Iris pigment epithelial cell (primary cell): ENCODE measurements at regions not wholly inside any gene's neighbourhood (a gene's known extent, or its start where the extent isn't known, plus 50 kb on each side); places are given as distances from the start of the nearest gene placed in this dataset.
"Not testable (repeated sequence)": the region's sequence is repeated elsewhere in the genome, so short reads cannot be mapped to it uniquely, and the experiment has no call there.

Source experiments
- DNase-seq: peaks from one replicate; pipeline ENCODE4 v3.0.0-alpha.2; 2011; ENCODE audit warnings: low read depth

DNA sequence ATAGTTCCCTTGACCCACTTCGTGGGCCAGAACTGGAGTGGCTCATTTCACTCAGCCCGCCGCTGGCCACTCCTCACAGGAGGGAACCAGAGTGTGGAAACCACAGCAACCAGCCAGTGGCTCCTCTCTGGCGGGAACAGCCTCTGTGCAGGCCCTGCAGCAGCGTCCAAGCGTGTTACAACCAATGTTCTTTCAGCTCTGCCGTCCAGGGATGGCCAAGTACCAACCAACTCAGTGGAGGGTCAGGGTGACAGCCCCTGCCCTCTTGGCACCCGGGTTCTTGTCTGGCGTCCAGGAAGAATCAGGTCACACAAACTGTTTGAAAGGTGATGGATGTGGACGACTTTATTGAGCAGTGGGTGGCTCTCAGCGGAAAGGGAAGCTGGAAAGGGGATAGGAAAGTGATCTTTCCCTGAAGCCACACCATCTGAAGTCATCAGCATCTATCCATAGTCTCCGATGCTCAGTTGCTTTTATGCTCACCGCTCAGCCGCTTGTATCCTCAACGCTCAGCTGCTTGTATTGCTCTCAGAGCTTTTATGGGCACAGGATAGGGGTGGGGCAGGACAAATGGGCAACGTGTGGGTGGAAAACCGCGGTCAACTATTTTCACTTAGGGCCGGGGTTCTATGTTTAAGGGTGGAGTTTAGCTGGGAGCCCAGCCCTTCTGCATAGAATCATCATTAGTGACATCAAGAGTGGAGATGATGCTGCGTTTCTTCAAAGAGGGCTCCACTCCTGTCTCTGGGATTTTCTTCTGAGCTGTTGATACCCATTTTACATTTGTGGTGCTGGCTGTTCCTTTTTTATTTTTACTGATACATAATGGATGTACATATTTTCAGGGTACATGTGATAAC, 250.2 kb downstream of the RRAGC start:
- DNase-seq: no peak

DNA sequence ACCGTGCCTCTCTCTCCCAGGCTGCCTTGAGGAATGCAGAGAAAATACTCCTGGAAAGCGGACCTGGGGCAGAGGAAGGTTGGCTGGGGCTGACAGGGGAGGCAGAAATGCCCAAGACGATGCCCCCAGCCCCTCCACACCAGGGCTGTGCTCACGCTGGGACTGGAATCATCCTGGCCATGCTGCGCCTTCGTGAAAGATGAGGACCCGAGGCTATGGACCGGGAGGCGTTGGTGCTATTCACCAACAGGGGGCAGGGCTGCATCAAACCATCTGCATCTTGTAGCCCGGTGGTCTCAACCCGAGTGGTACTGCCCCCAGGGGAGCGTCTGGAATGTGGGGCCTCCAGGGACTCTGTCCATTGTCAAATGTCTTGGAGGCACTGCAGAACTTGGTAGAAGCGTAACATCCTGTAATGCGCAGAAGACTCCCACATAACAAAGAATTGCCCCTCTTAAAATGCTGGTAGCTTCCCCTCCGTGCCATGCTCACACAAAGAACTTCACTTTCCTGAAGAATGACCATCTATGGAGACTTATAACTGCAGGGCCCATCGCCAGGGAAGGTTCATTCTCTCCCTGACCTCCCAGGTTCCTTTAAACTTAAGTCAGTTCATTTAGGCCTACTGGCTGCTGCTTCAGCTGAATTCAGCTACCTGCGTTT, 251.2 kb downstream of the RRAGC start:
- peak; percentile 9 for DNase-seq

DNA sequence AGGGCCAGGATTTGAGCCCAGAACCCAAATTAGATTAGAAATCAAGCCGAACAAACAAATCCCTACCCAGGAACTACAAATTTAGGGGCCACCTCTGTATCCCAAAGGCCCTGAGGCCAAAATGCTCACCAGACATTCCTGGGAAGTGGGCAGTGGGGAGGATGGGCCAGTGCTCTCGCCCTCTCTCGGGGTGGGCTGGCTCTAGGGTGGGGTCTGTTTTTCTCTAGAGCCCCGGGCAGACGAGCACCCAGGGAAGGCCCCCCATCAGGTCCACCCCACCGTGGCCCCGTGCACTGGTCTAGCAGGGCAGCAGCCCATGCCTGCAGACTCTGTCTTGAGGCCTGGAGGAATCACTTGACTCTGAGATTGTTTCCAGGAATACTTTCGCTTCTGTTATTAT, 252.0 kb downstream of the RRAGC start:
- no peak for DNase-seq

DNA sequence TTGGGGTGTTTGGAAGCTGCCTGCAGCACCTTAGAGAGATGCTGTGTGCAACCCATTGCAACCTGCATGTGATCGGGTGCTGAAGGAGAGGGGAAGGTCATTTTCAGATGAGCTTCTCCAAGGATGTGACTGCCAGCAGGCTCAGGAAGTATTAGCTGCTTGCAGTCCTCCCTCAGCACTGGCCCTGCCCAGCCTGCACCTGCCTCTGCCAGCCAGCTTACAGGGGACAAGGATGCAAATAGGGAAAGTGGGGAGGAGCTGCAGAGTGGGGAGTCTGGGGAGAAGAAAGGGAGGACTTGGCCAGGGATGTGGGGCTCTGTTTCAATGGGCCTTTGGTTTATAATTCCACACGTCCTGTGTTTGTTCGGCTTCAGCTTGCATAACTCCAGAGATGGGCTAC, 254.5 kb downstream of the RRAGC start:
- no peak for DNase-seq

DNA sequence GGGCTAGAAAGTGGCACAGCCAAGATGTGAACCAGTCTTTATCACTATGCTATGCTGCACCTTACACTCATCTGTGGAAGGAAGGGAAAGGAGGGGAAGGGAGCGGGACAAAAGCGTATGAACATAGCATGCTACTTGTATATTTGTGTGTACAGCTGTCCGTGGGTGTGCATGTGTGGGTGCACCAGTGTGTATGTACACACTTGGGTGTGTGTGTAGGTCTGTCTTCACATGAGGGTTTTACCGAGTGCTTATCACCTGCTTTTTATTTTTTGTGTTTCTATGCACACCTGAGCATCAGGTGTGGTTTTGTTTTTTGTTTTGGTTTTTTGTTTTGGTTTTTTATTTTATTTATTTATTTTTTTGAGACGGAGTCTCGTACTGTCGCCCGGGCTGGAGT, 255.7 kb downstream of the RRAGC start:
- no peak for DNase-seq

DNA sequence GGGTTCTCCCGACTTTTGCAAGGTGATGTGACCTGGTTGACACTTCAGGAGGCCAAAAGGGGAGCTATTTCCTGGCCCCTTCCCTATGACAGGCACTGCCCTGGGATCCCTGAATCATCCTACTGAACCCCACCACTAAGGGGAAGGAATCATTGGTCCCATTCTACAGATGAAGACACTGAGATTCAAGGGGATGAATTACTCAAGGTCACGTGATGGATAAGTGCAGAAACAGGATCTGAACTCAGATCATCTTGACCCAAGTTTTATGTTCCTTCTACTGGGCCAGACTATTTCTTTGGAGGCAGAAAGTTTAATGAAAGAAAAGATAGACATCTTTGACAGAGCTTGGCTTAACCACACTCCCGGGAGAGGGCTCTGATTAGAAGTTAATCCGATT, 258.7 kb downstream of the RRAGC start:
- no peak for DNase-seq

DNA sequence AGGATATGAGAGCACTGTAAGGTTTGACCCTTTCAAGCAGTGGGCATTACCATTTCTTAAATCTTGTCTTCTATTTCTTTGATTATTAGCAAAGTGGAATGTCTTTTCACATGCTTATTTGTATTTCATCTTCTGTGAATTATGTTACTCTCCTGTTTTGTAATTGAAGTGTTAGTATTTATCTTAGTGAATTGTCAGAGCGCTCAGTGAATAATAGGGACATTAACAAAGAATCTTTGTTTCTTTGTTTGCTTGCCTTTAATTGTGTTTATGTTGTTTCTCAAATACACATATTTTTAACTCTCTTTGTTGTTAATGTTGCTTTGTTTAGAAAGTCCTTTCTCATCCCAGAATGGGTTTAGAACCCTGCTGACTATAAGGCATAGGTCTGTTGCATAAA, 259.3 kb downstream of the RRAGC start:
- DNase-seq: no peak

DNA sequence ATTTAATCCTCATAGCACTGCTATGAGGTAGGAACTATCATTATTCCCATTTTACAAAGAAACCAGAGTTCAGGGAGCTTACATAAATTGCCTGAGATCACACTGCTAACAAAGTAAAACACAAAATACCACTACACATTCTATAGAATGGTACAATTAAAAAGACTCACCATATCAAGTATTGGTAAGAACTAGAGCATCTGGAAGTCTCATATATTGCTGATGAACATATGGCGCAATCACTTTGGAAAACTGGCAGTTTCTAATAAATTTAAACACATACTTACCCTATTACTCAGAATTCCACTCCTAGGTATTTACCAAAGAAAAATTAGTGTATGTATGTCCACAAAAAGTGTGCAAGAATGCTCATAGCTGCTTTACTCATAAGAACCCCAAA, 261.5 kb downstream of the RRAGC start:
- DNase-seq: peak; percentile 6

DNA sequence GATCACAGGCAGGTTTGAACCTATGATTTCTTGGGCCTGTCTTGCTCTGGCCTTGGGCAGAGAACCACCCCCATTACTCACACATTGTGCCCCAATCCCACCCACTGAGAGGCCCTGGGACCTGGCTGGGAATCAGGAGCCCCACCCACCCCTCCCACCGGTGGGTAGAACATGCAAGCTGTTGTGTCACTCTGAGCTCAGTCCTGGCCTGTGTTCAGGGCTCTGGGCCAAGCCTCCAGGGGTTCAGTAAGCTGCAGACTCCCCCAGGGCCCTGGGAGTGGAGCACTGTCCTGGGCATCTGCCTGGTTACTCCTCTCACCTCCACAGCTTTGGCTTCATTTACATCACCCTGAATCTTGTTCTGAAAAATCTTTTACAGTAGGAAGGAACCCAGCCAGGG, 270.5 kb downstream of the RRAGC start:
- DNase-seq: peak; percentile 6

DNA sequence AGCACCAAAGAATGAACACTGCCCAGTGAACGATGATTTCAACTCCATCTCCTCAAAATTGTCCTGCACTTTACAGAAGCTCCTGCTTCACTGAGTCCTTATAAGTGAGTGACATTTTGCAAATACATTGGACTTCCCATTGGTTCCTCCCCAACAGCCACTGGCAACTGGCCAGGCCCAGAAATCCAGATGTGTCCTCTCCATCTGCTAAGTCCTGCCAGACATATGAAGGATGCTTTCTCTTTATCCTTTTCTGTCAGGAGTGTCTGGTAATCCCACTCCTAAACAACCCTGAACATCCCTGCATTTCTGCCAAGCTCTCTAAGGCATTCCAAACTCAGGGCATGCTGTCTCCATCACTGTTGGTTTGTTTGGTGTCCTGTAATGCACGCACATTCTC, 271.8 kb downstream of the RRAGC start:
- no peak for DNase-seq

DNA sequence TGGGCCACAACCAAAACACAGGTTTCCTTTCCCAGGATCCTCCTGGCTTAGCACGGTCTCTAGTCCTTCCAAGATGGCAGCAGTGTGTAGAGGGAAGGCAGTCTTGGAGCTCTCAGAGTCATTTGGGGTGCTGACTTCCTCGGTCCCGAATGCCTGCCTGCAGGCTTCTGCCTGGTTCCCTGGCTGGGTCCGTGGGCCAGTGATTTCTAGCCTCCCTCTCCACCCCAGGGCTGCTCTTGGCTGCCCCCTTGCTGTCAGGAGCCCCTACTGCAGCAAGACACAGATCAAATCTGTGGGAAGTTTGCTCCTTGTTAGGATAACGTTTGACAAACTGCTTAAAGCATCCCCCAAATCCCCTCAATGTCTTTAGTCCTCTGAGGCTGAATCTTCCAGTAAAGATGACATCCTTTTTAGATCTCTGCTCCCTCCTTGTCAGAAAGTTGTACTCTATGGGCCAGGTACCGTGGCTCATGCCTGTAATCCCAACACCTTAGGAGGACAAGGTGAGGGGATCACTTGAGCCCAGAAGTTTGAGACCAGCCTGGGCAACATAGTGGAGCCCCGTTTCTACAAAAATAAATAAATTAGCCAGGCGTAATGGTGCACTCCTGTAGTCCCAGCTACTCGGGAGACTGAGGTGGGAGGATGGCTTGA, 272.5 kb downstream of the RRAGC start:
- peak; percentile 19 for DNase-seq

DNA sequence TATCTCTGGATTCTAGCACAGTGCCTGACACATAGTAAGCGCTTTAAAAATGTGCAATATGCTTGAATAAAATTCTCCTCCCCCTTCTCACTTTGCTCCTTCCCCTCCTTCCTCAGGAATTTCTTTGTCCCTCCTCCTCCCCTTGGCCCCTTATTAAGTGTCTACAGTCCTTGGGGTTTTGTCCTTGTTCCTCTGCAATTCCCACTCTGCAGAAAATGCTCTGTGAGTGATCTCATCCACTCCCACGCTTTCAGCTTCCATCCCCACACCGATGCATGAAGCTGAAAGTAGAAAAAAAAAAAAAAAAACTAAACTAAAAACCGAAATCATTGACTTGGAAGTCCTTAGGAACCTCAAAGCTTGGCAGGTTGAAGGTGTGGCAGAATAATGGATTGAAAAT, 273.6 kb downstream of the RRAGC start:
- DNase-seq: no peak

DNA sequence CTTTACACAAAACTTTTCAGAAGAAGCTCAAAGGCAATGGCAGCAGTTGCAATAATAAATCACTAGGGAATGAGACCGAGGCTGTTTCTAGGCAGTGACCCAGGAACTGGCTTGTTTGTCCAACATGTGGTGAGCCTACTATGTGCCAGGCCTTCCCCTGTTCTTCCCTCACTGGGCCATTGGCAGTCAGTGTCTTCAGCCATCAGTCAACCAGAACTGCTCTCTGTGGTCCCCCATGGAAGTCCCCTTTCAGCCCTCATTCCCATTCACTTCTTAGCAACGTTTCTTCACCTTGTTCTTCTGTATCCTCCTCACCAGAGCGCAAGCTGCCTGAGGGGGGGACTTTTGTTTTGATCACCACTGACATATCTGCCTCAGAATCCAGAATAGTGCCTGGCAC, 274.1 kb downstream of the RRAGC start:
- DNase-seq: no peak

DNA sequence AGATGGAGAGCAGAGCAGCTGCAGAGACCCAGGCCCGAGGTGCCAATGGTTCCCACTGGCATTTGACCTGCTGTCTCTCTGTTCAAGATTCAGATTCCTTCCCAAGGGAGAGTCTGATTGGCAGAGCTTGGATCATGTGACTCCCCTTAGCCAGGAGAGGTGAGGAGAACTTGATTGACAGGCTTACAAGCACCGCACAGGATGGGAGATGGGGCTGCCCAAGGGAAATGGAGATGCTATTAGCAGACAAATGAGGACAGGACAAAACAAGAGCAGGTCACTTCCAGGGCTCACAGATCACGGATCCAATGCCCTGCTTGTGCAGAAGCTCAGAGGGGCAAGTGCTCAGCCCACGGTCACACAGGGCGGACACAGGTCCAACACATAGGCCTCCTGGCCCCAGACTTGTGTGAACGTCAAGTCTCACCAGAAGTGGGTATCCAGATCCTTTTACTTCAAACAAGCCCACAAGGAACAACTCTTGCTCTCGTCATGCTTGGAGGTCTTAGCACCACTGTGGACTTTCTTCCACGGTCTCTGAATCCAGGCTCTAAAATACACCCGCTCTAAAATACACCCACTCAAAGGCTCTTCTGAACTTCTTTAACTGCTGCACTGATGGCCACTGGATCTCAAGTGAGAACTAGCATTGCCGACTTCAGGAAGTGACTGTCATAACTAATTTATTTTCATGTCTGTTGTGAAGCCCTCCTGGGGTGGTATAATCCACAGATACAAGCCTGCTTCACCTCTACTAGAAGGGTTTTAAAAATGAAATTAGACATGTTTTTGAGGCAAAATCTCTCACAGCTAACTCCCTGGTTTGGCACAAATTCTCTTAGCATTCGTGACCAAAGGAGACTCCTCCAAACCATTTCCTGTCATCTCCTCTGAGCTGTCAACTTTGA, 274.9 kb downstream of the RRAGC start:
- no peak for DNase-seq

DNA sequence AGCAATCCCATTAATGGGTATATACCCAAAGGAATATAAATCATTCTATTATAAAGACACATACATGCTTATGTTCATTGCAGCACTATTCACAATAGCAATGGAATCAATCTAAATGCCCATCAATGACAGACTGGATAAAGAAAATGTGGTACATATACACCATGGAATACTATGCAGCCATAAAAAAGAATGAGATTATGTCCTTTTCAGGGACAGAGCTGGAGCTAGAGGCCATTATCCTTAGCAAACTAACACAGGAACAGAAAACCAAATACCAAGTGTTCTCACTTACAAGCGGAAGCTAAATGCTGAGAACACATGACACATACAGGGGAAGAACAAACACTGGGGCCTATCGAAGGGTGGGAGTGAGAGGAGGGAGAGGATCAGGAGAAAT, 276.3 kb downstream of the RRAGC start:
- not testable (repeated sequence) for DNase-seq

DNA sequence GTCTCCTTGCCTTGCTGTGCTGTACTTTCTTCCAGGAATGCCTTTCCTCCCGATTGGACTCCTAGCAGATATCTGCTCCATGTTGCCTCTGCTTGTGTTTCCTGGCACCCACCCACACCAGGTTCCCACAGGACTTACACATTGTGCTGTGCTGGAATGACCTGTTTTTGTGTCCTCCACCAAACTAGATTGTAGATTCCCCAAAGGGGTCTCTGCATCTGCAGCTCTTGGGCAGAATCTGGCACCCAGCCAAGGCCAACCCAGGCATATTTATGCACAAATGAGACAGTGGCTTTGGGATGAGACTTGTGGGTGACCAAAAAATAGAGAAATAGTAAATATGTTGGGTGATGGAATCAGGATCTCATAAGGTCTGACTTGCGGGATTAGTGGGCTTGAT, 278.2 kb downstream of the RRAGC start:
- no peak for DNase-seq

DNA sequence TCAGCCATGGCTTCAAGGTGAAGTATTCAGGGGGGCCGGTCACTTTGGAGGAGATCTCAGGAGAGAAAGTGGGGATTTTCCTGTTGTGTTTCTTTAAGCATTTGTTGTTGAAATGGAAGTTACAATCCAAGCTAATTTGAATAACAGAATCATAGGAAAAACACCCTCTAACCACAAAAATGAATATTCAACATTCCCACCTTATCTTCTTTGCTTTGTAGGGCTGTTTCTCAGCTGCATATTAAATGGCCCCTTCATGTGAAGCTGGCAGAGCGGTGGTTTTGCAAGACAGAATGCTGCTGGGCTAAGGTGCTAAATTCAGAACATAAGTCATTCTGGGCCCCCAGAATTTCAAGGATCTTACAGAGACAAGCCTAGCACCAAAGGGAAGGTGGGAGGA, 279.0 kb downstream of the RRAGC start:
- no peak for DNase-seq

DNA sequence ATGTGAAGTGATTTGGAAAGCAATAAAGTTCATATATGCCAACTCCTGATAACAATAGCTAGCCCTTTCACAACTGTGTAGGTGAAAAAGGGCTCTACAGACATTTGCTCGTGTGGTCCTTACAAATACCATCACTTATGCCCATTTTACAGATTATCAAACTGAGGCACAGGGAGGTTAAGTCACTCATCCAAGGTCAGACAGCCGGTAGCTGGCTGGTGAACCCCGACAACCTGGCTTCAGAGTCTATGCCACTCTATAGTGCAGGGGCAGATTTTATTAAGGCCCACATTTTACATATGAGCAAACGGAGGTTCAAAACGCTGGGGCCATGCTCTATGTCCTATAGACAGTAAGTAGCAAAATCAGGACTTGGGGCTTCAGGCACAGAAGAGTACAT, 280.5 kb downstream of the RRAGC start:
- DNase-seq: no peak

DNA sequence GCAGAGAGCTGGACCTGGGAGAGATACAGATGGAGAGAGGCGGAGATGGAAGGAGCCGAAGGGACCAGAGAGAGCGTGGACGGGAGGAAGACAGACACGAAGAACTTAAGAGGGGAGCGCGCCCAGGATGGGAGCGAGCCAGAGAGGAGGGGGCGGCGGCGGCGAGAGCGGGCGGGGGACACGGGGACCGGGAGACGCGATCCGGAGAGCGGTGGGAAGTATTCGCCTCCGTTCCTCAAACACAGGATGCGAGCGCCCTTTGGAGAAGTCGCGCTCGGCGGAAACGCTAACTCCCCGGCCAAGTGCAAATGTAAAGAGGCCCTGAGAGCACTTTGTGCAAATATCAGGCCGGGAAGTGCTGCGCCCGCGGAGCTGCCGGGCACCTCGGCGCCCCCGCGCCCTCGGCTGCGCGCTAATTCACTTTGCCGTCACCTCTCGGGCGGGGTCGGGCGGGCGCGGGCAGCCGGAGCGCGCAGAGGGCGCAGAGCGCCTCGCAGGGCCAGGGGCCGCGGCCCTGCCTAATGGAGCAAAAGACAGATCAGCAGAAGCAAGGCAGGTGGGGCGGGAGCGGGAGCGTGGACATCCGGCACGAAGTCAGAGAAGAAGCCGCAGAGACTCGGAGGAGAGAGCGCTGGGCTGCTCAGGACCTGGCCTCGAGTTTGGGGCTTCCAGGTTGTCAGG, 281.2 kb downstream of the RRAGC start:
- no peak for DNase-seq

DNA sequence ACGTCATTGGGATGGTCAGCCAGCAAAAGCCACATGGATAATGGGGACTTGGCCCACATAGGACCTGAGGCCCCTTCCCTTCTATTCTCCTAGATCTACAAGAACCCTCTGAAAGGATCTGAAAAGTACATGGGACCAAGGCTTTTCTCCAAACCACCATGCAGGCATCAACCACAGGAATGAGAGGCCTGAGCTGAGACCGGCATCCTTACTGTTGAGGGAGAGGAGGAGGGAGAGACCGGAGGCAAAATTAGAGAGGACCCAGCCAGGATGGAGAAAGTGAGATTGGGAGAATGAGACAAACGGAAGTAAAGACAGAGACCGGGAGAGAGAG, 281.7 kb downstream of the RRAGC start:
- DNase-seq: no peak

DNA sequence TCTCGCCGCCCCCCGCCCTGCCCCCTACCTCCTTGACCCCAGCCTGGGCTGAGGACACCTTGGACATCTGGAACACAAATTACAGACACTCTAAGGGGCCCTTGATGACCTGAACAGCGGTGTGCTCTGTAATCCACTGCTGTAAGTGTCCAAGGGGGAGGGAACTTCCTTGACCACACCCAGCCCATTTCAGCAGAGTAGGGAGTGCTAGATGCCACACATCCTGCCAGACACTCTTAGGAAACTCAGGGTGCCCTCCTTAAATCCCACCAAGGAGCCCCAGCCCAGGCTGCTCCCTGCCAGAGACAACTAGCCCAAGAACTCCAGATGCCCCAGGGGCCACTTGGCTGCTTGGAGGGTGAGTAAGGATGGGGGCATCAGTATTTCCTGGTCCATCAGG, 282.2 kb downstream of the RRAGC start:
- DNase-seq: no peak

DNA sequence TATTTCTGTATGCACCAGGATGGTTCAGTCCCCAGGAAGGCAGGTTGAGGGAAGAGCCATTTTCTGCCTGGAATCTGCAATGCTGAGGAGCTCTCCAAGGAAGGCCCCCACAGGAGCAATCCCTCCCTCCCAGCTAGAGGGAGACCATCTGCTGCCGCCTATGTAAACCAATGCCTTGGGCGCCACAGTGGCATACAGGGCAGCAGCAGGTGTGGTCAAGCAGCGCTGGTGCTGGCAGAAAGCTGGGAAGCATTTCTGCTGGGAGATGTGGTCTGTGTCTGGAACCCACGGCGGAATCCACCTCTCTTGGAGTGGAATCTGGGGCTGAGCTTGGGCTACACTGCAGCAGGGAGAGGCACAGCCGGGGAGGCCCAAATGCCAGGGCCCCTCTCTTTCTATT, 283.3 kb downstream of the RRAGC start:
- DNase-seq: no peak
